NCI-H128 (cell line): ENCODE measurements at regions not wholly inside any gene's neighbourhood (a gene's known extent, or its start where the extent isn't known, plus 50 kb on each side); places are given as distances from the start of the nearest gene placed in this dataset.

Source experiments
- DNase-seq: peaks from one replicate; lab custom pipeline; 2025; ENCODE audit not compliant: unreplicated experiment; lab: John Stamatoyannopoulos, UW

DNA sequence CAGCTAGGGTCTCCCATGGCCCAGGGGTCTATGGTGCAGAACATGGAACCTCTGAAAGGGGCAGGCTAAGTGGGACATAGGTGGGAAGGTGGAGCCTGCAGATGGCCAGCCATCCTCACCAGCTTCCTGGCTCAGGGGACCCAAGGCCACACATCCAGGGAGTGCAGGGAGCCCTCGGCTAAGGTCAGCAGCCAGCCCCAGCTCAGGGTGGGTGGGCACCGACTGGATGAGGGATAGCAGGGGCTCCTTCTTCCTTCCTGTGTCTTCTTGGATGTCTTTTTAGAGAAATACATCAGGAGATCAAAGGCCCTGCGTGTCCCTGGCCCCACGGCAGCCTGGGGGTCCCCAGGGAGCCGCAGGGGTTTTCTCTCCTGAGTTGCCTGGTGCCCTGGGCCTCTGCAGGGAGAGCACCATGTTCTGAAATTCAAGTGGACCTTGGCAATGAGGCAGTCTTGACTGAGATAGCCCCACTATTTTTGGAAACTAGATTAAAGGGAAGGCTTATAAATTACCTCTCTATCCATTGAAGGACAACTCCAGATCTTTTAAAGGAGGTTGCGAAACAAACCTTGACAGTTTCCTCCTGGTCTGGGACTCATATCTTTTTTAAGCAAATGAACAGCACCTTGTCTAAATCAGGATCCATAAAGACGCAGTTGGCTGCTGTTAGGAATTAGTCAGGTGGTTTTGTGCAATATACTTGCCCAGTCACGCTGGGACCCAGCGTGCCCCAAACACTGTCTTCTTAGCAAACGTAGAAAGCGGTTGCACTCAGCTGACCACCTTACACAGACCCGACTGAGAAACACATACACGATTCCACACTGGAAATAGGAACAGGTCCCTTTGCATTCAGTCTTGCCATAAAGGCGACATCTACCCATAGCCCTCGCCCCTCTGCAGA is 242.3 kb downstream of the TOMM20 start:
- no peak for DNase-seq

DNA sequence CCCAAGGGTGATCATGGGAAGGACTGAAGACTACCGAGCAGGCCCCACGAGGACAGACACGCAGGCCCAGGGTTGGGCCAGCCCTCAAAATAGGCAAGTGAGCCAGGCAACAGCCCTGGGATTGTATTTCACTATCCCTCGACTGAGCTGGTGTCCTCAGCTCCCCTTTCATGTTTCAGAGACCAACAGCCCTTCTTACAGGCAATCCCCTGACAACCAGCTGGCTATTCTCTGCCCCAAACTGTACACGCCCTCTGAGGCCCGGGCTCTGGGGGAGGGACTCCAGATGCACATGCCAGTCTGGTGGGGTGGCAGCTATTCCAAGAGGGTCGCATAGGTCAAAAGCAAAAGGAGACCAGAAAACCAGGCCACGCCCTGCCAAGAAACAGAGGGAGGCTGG is 243.0 kb downstream of the TOMM20 start:
- no peak for DNase-seq

DNA sequence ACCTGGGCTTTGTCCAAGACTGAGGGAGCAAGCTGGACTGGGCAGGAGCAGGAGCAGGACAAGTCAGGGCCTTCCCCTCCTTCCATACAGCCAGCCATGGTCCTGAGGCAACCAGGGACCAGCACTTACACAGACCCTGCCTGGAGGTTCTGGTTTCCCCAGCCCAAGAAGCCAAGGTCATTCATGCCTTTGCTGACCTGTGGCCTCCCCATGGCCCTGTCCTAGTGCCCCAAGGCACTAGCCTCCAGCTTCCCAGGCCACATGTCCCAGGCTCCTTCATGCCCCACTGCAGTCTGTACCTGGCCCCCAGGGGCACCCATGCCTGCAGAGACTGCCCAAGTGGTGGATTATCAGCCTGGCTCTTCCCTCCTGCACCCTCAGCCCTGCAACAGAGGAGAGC is 243.9 kb downstream of the TOMM20 start:
- DNase-seq, result no peak

DNA sequence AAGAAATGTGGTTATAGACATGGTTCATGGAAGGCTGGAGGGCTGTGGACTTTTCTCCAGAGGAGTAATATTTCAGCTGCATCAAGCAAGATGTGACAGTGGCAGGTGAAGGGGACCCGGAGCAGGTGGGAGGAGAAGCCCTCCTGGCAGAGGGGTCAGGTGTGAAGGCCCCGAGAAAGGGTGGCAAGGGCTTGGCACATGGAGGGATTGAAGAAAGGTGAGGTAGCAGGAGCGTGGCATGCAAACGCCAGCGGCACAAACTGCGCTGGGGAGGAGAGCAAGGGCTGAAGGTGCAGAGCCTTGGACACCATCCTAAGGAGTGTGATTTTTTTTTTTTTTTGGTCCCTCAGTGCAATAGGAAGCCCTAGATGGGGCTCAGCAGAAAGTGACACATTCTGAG is 244.6 kb downstream of the TOMM20 start:
- DNase-seq, result no peak

DNA sequence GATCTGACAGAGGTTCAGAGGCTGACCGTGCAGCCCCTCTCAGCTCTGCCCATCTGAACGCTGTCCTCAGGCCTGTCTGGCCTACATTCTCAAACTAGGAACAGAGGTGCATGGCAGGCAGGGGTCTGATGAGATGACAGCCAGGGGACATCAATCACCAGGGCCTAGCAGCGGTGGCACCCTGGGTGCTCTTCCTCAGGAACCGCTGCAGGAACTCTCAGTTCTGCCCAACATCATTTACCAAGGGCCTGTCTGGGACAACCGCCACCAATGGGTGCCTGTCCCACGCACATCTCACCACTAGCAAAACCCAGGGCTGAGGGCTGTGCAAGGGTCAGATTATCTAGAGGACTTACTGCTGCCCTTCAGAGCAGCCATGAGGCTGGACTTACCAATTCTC is 245.7 kb downstream of the TOMM20 start:
- DNase-seq, result no peak

DNA sequence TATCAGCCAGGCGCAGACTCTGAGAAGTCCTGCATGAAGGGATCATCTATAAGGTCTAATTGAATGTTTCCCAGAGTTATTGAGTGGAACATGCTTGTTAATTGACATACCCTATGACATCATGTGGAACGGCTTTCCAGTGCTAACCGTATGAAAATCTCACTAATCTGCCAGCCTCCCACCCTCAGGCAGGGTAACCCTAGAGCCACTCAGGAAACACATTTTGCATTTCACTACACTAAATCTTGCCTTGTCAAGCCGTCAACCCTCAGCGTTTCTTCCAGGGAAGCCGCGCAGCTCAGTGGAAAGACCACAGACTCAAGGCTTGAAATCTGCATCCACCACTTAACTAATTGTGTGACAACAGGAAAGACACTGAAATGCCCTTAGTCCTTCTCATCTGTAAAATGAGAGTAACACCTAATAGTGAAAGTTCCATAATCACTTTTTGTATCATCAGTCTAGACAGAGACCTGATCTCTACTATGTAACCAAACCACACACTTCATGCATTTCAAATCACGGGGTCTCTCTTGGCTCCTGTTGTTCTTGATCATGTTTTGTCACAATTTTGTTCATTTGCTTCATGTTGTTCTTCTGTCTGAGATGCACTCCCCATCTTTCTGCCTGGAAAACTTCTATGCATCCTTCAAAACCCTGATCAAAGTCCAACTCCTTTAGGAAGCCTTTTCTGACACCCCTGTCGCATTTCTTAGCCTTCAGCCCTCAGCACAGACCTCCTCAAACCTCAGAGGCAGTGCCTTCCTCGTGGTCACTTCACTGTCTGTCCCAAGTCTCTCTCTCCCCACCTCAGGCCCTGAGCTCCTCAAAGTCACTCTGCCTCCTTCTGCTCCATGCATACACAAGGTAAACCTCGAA is 246.5 kb downstream of the TOMM20 start:
- no peak for DNase-seq

DNA sequence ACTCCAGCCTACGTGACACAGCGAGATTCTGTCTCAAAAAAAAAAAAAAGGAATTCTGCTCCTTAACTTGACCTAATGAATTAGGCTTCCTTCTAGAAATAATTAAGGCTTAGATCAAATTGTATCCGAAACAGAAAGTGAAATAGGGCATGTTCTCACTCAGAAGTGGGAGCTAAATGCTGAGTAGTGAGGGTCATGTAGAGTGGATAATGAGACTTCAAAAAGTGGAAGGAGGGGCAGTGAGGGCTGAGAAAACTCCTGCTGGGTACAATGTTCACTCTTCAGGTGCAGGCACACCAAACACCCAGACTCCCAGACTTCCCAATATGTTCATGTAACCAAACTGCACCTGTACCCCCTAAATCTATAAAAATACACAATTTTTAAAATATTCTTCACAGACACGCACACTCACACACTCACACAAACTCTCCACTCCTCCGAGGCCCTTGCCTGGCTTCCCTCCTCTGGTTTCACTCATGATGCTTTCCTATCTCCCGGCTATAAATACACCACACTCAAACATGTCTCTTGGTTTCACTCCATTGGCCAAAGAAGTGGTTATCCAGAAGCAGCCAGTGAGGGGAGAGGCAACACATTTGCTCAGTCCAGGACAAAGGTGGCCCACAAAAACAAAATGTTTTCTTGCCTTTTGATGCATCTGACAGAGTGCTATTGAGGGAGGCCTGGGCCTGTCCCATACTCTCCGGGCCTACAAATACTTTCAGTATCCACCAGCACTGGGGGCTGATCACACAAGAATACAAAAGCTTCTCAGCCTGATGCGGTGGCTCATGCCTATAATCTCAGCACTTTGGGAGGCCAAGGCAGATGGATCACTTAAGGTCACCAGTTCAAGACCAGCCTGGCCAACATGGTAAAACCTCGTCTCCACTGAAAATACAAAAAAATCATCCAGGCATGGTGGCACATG is 249.2 kb downstream of the TOMM20 start:
- peak; percentile 46 for DNase-seq

DNA sequence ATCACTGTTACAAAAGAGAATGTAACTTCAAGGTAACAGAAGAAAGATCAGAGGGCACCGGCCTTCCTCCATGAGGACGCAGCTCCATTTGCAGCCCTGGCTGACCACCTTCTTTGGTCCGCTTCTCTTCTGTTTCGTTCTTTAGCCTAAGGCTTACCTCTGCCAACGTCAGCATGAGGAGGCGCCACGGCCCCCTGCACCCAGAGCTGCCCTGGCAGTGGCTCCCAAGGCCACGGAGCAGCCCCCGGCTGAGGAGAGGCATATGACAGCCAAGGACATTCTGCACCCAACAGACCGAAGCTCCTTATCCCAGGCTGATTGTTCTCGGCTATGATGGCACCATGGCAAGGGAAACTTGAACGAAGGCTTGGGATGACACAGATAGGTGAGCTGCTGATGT is 250.3 kb downstream of the TOMM20 start:
- no peak for DNase-seq

DNA sequence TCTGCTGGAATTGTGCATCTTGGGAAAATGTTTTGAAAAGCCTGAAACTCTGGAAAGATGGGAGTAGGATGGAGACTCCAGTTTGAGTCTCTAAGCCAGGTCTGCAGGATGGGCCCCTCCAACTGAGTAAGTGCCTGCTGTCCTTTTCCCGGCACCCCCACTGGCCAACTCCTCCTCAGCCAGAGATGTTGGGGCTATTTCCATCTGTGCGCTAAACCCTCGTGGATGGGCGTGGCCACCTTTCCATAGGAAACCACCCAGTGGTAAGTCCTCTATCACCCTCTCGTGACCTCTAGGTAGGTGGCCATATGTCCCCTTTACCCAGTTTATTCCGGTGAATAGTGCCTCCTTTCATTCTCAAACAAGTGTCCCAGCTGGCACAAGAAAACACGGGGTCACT is 250.9 kb downstream of the TOMM20 start:
- DNase-seq, result no peak

DNA sequence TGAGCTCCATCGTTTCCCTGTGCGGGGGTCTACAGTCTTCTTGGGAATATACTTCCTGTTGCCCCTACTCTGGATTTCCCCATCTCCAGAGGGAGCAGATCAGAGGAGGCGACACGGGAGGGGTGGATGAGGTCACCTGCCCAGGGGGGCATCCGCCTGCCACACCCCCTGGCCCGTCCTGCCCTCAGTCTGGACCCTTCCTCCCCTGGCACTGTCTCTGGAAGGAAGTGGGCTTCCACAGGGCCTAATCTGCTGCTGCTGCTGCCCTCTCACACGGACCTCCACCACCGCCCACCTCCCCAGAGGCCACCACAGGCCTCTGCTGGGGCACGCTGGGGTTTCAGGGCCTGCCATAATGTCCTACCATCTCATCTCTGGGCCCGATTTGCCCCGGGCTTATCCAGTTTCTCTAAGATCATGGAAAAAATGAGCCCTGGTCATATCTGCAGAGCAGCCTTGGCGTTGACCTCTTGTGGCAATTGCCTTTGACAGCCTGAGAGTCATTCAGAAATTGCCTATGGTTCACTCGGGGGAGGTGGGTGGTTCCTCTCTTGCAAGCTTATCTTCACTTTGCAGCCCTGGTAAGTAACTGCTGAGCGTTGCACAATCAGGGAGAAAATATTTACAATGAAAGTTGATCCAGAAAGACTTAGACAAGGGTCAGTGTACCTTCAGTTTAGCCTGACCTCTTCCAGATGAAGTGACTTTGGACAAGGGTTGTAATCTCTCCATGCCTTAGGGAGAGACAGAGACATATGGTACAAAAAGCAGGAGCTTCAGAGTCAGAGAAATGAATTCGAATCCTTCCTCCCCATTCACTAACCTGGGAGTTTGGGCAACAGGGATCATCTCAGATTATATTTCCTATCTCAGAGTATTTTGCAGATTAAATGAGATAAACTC is 252.4 kb downstream of the TOMM20 start:
- DNase-seq, result no peak

DNA sequence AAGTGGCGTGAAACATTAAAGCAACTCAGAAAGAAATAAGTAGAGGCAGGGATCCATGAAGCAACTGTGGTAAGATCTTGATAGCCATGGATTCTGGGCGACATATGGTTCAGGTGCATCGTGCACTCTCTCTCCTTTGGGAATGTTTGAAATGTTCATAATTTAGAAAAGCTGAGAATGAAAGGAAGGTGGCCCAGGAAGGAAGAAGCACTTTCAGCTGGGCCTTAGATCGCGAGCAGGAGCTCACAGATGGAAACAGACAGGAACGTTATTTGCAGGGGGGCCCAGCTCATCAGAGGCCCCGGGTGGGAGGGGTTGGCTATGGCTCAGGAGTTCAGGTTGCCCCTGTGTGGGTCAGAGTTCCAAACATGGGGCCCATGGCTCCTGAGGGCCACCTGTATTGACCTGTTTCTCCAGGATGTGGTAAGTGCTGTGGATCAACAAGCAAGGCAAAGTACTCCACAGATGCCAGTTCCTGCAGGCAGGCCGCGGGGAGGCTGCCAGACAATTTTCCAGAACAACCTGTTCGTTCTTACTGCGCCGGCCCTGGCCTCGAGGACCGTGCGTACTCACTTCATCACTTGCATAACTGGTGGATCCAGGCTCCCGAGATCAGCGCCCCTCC is 253.2 kb downstream of the TOMM20 start:
- DNase-seq, result no peak

DNA sequence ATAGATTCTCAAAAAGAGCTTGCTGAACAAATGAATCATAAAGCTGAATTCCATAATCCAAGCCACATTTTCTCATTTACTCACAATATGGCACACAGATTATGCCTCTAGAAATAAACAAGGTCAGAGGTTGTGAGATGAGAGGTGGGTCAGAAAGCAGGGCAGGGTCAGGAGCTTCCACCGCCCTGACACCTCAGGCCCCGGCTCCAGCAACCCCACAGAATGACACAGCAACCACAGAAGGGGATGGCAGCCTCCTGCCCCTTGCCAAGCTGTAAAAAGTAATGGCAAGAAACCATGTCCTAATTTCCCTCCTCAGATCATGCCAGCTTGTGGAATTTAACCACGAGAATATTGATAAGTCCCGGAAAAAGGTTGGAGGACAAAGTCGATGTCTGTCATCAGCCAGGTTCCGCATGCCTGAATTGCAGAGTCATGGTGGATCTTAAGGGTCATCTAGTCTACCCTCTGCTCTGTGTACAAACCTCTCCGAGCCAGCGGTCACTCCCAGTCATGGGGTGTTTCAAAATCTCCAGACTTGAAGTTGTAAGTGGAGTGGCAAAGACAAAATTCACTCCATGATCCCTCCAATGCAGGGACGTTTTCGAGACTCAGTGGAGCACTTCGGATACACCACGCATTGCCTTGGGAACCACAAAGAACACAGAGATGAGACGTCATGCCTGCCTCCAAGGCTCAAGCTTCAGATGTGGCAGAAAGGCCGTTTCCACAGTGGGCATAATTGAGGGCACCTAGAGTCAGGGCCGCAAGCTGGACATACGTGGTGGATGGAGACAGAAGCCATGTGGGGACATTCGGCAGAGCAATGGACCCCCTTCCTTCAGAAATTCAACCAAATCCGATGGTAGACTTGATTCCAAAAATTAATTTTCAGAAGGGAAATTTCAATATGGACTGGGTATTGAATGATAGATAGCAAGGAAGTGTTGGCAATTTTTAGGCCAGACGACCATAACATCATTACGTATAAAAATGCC is 254.0 kb downstream of the TOMM20 start:
- no peak for DNase-seq

DNA sequence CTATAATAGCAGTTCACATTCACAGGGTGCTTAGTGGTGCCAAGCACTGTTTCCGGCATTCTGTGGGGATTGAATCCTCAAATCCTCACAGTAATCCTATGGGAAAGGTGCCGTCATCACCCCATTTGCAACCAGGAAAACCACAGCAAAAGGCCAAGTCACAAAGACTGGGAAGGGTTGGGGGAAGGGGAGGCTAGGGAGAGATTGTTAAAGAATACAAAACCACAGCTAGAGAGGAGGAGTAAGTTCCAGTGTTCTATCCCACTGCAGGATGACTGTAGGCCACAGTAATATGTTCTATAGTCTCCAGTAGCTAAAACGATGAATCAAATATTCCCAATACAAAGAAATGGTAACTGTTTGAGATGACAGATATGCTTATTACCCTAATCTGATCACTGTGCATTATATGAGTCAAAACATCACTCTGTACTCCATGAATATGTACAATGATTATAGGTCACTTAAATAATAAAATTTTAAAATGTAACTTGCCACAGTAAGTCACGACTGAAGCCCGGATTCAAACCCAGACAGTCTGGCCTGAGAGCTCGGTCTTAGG is 256.8 kb downstream of the TOMM20 start:
- DNase-seq, result no peak

DNA sequence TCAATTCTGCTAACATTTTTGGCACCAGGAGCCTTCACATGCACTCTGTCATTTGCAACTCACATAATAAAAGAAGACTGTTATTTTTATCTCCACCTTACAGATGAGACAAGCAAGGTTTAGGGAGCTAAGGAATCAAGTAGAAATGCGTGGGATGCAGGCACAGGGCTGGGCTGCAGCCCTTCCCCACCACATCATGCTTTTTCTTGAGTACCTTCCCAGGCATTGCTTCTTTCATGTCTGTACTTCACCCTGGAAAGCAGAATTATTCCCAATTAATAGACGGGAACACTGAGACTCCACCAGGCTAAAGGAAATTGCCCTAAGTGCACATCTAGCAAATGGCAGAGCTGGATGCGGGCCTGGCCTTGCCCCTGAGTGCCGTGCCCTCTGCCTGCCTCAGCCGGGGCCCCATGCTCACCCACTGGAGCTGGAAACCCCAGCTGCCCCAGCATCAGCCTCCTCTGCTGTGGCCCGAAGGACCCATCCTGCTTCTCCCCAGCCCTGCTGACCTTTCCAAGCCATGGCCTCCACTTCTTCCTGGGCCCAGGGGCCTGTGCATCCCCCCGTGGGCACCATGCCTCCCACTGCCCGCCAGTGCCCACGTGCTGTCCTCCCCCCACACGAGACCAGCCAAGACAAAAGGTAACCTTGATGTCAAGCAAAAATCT is 257.5 kb downstream of the TOMM20 start:
- DNase-seq, result no peak

DNA sequence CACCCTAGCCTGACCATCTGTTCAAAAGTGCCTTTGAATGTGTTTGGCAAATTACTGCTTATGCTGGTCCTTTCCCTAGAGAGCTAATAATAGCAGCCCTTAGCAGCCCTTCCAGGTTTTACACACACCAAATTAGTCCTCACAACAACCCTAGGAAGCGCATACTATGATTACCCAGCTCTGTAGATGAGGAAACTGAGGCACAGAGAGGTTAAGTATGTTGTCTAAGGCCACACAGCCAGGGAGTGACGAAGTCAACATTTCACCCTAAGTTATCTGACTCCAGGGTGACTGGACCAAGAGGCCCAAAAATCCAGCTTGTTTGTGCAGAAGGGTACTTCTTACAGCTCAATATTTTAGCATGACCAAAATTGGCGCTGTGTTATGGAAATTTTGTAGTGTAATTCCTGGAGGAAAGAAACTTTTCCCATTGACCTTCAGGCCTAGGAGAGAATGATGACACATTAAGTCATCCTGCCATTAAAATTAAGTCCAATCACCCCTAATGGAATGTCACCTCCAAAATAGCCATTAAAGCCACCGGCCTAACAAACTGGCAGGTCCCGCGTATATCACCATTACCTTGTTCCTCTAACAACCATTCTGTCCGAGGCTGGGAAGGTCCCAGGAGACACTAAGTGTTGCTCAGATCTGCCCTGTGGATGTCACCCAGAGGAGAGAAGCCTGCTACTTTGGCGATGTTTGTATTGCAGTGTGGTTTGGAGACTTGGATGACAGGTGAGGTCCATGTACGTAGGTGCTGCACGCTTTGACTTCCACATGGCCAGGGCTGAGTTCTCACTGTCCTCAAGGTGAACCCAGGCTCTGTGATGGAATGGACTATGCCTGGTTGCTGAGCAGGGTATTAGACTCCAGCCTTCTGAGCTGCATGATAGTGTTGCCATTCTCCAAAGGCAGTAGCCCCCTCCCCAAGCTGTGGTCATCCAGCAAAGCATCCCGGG is 258.3 kb downstream of the TOMM20 start:
- DNase-seq, result no peak
